ENCODE measurements at regions not wholly inside any gene's neighbourhood (a gene's known extent, or its start where the extent isn't known, plus 50 kb on each side); places are given as distances from the start of the nearest gene placed in this dataset.

DNA sequence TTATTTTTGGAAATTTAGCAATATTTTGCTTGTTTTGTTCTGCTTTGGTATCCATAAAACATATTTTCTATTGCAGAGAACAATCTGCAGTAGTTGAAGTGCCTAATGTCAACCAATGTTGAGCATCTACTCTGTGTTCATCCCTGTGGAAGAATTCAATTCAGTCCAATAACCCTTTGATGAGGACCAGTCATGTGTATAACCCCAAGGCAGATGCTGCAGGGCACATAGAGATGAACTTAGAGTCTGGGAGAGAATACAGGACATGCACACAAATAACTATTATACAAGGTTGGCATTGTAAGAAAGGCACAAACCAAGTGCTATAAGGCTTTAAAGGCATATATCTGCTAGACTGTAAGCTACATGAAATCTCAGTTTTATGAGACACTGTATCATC is 304.7 kb downstream of the LRIG3 start:
- Histone ChIP-seq H3K4me3 (ENCODE audit: low read depth, low read length) (no peak overlapping the region), H3K27ac (ENCODE audit: low read depth) (no peak overlapping the region), H3K36me3 (ENCODE audit: insufficient read depth) (no peaks in the 10 kb centered on the region), H3K4me1 (ENCODE audit: insufficient read depth) (no peaks in the 10 kb centered on the region)
- DNase-seq (ENCODE audit: extremely low spot score): no peak

DNA sequence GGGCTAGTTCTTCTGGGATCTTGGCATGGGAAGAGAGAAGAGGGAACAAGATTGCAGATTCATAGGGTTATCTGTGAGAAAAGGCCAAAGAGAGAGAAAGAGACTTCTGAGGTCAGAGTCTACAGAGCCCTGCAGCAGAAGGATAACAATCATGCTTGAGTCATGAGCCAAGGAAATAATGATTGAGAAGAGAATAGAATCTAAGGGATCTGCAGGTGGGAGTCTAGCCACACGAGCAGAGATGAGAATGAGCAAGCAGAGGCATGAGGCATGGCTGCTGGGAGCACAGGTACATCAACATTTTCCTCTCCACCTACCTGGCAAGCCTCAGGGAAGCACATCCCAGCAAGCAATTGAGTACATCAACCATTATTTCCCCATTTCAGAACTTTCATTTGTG is 303.7 kb downstream of the LRIG3 start:
- WGBS: 75% methylated on average over 1 of the region's 1 CpG
- DNase-seq (ENCODE audit: extremely low spot score): no peak
- H3K36me3 ChIP-seq (ENCODE audit: insufficient read depth): no peaks in the 10 kb centered on the region
- no peak overlapping the region for H3K4me3 ChIP-seq (ENCODE audit: low read depth, low read length)
- no peaks in the 10 kb centered on the region for H3K4me1 ChIP-seq (ENCODE audit: insufficient read depth)
- H3K27ac ChIP-seq (ENCODE audit: low read depth): no peak overlapping the region

DNA sequence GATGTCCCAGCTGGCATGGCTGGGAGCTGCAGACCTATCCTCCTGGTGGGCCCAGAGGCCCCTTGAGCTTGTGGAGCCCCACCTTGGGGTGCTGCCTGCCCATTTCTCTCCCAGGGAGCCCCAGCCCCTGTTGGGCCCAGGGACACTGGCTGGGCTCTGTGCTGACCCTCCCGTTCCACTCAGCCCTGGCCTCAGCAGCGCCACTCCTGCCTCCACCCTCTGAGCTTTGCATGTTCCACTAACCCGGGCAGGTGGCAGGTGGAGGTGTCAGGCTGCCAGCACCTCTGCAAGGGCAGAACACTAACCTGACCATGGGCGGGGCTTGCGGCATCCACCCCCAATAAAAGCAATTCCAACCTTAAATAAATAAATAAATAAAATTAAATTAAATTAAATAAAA is 299.2 kb downstream of the LRIG3 start:
- Histone ChIP-seq H3K36me3 (ENCODE audit: insufficient read depth) (no peaks in the 10 kb centered on the region), H3K27ac (ENCODE audit: low read depth) (no peak overlapping the region), H3K4me3 (ENCODE audit: low read depth, low read length) (no peak overlapping the region), H3K4me1 (ENCODE audit: insufficient read depth) (no peaks in the 10 kb centered on the region)
- 88% methylated on average over 5 of the region's 5 CpGs for WGBS
- DNase-seq (ENCODE audit: extremely low spot score): no peak

DNA sequence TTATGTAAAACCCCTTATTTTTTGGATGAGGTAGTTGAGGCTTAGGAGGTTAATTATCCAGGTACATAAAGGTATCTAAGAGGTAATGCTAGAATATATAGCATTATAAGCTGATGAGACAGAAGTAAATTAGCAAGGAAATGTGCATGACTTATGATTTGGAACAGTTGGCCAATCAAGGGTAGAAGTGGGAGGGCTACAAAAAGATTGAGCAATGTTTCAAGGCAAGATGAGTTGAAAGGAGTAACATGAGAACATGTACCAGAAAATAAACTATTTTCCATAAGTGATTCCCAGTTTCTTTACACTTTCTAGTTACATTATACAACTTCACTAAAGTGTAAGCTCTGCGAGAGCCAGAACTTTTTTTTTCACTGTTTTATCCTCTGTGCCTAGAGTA is 290.9 kb downstream of the LRIG3 start:
- H3K4me1 ChIP-seq (ENCODE audit: insufficient read depth): no peaks in the 10 kb centered on the region
- no peaks in the 10 kb centered on the region for H3K36me3 ChIP-seq (ENCODE audit: insufficient read depth)
- no peak overlapping the region for H3K4me3 ChIP-seq (ENCODE audit: low read depth, low read length)
- no peak for DNase-seq (ENCODE audit: extremely low spot score)
- WGBS: 90% methylated on average over 1 of the region's 1 CpG
- no peak overlapping the region for H3K27ac ChIP-seq (ENCODE audit: low read depth)

DNA sequence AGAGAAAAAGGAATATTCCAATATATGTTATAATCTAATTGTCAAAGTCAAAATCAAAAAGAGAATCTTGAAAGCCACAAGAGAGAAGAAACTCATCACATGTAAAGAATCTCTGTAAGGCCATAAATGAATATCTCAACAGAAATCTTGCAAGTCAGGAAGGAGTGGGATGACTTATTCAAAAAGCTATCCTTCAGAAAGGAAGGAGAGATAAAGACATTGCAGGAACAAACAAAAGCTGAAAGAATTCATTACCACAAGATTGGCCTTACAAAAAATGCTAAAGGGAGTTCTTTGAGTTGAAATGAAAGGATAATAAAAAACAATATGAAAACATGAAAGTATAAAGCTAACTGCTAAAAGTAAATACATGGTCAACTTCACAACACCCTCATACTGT is 286.8 kb downstream of the LRIG3 start:
- no peak for DNase-seq (ENCODE audit: extremely low spot score)
- no peak overlapping the region for H3K4me3 ChIP-seq (ENCODE audit: low read depth, low read length)

DNA sequence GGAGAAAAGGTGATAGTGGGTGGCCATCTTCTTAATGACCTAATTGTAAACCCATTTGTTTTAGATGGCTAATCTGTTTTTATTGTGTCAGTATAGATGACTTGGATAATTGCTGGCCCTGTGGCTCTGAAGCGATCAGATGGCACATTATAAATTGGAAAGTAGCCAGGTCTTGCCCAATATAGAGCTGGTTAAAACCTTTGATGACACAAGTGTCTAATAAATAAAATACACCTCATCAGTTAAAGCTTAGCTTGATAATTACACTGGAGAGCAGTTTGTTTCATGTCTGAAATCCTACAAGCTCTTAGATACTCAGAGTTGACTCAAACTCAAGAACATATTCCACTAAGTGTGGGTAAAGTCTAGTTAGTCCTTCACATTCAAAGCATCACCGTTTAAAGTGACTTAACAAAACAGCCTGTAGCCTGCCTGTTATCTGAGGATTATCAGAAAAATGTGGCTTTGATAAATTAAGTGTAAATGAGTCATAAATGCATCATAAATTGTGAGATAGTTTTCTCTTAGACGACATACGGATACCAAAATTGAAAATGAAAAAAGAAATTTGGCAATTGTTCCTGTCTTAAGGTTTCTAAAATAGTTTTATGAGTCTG is 280.9 kb downstream of the LRIG3 start:
- no peak overlapping the region for H3K4me3 ChIP-seq (ENCODE audit: low read depth, low read length)
- no peak for DNase-seq (ENCODE audit: extremely low spot score)
- no peaks in the 10 kb centered on the region for H3K36me3 ChIP-seq (ENCODE audit: insufficient read depth)
- H3K27ac ChIP-seq (ENCODE audit: low read depth): no peak overlapping the region
- H3K4me1 ChIP-seq (ENCODE audit: insufficient read depth): no peaks in the 10 kb centered on the region
- WGBS: 21% methylated on average over 4 of the region's 4 CpGs

More for the DNA sequence above, 286.8 kb downstream of the LRIG3 start:
- Histone ChIP-seq H3K4me1 (ENCODE audit: insufficient read depth) (no peaks in the 10 kb centered on the region), H3K36me3 (ENCODE audit: insufficient read depth) (no peaks in the 10 kb centered on the region), H3K27ac (ENCODE audit: low read depth) (no peak overlapping the region)

DNA sequence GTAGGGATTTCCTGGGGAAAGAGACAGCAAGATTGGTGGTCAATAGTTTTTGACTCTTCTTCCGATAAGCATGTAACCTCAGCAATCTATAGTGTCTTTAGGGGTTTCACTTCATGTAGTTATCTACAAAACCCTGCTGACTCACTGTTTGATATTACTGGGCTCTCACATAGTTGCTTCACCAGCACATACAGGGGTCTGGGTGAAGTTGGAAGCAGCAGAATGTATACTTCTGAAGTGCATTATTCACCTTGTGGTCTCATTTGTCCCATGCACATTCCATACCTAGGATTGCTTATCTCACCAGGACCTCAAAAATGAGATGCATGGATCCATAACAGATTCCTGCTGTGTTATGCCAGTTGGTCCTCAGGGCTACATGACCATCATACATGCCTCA is 280.0 kb downstream of the LRIG3 start:
- Histone ChIP-seq H3K27ac (ENCODE audit: low read depth) (no peak overlapping the region), H3K36me3 (ENCODE audit: insufficient read depth) (no peaks in the 10 kb centered on the region), H3K4me3 (ENCODE audit: low read depth, low read length) (no peak overlapping the region), H3K4me1 (ENCODE audit: insufficient read depth) (no peaks in the 10 kb centered on the region)
- DNase-seq (ENCODE audit: extremely low spot score): no peak
- 94% methylated on average over 1 of the region's 1 CpG for WGBS

DNA sequence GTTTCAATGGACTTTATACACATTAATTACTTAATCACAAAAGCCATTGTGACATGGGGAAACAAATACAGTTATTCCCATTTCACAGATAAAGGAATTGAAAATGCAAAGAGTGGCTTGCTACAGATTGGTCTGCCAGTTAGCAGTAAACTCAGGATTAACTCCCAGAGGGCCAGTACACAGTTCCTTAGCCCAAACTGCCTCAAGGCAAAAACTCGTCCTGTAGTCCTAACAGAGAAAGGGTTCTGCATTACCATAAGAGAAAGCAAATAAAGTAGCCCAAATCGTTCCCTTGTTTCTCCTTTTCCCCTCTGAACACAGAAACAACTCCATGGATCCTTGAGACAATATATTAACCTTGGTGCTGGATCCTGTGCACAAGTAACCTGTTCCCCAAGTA is 274.4 kb downstream of the LRIG3 start:
- no peak overlapping the region for H3K4me3 ChIP-seq (ENCODE audit: low read depth, low read length)
- H3K4me1 ChIP-seq (ENCODE audit: insufficient read depth): no peaks in the 10 kb centered on the region
- no peak for DNase-seq (ENCODE audit: extremely low spot score)
- H3K36me3 ChIP-seq (ENCODE audit: insufficient read depth): no peaks in the 10 kb centered on the region
- no peak overlapping the region for H3K27ac ChIP-seq (ENCODE audit: low read depth)
- 70% methylated on average over 2 of the region's 2 CpGs for WGBS

DNA sequence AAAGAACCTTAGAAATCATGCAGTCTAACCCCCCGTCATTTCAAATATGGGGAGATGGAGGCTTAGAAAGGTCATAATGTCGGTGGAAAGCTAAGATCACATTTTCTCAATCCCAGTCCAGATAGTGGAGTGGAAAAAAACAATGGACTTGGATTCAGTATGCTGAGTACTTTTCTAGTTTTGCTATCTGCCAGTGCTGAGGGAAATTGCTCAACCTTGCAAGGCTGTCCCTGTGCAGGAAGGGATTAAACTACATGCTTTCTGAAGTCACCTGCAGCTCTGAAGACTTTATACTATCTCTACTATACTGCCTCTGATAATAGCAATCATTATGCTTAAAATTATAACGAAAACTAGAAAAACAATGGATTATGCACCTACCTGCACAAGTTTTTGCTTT is 272.8 kb downstream of the LRIG3 start:
- WGBS: 82% methylated on average over 3 of the region's 3 CpGs
- no peaks in the 10 kb centered on the region for H3K36me3 ChIP-seq (ENCODE audit: insufficient read depth)
- H3K4me1 ChIP-seq (ENCODE audit: insufficient read depth): no peaks in the 10 kb centered on the region
- no peak overlapping the region for H3K4me3 ChIP-seq (ENCODE audit: low read depth, low read length)
- H3K27ac ChIP-seq (ENCODE audit: low read depth): no peak overlapping the region
- DNase-seq (ENCODE audit: extremely low spot score): no peak

DNA sequence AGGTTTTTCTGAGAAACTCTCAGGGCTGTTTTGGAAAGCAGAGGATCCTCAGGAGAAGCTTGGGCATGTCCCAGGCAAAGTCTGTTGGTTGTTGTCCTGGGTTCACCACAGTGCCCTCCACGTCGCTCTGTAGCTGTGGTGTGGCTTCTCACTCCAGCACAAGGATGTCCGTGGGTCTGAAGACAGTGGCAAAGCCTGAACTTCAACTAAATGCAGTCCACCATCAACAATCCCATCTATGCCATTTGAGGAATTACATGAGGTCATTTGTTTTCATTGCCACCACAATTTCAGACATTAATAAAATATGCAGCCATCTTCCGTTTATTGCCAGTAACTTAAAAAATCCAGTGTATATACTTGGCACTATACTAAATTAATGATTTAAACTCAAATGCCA is 272.1 kb downstream of the LRIG3 start:
- Histone ChIP-seq H3K27ac (ENCODE audit: low read depth) (no peak overlapping the region), H3K4me1 (ENCODE audit: insufficient read depth) (no peaks in the 10 kb centered on the region), H3K4me3 (ENCODE audit: low read depth, low read length) (no peak overlapping the region), H3K36me3 (ENCODE audit: insufficient read depth) (no peaks in the 10 kb centered on the region)
- DNase-seq (ENCODE audit: extremely low spot score): no peak
- 75% methylated on average over 4 of the region's 4 CpGs for WGBS

DNA sequence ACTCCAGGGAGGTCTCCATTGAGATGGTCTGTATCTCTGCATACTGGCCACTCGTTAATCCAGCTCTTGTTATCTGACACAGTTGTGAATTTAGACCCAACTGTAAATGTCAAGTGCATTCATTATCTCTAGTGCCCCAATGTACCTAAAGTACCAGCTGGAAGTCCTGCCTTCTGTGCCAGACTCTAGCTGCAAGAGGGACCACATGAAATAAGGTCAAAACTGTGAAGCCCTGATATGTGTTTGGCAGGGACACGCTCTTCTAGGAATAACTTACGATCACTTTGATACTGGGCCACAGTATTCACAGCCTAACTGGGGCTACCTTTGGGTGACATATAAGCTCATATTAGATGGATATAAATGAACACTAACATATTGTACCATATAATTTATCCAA is 268.5 kb downstream of the LRIG3 start:
- Histone ChIP-seq H3K36me3 (ENCODE audit: insufficient read depth) (no peaks in the 10 kb centered on the region), H3K4me1 (ENCODE audit: insufficient read depth) (no peaks in the 10 kb centered on the region), H3K4me3 (ENCODE audit: low read depth, low read length) (no peak overlapping the region), H3K27ac (ENCODE audit: low read depth) (no peak overlapping the region)
- 92% methylated on average over 3 of the region's 3 CpGs for WGBS
- DNase-seq (ENCODE audit: extremely low spot score): no peak

DNA sequence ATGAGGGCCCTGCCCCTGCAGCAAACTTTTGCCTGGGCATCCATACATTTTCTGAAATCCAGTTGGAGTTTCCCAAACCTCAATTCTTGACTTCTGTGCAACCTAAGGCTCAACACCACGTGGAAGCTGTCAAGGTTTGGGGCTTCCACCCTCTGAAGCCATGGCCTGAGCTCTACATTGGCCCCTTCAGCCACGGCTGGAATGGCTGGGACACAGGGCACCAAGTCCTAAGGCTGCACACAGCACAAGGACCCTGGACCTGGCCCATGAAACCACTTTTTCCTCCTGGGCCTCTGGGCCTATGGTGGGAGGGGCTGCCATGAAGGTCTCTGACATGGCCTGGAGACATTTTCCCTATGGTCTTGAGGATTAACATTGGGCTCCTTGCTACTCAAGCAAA is 266.3 kb downstream of the LRIG3 start:
- no peaks in the 10 kb centered on the region for H3K36me3 ChIP-seq (ENCODE audit: insufficient read depth)
- DNase-seq (ENCODE audit: extremely low spot score): no peak
- no peak overlapping the region for H3K27ac ChIP-seq (ENCODE audit: low read depth)
- no peaks in the 10 kb centered on the region for H3K4me1 ChIP-seq (ENCODE audit: insufficient read depth)
- no peak overlapping the region for H3K4me3 ChIP-seq (ENCODE audit: low read depth, low read length)
- WGBS: 64% methylated on average over 2 of the region's 2 CpGs

DNA sequence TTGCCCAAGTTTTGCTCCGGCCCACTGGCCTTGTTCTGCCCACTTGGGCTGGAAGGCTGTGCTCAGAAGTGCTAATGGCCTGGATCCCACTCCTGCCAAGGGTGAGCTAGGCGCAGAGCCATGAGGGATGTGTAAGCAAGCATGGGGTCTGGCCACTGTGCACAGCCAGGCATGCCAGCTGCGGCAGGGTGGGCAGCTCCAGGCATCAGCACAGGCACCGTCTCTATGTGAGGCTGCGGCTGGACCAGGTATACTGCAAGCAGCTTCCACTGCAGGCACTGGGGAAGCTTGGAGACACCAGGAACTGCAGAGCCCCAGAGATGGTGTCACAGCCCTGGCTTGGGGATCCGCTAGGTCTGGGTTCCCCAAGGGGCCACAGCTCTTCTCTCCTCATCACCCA is 264.9 kb downstream of the LRIG3 start:
- WGBS: 89% methylated on average over 6 of the region's 6 CpGs
- Histone ChIP-seq H3K4me1 (ENCODE audit: insufficient read depth) (no peaks in the 10 kb centered on the region), H3K36me3 (ENCODE audit: insufficient read depth) (no peaks in the 10 kb centered on the region), H3K27ac (ENCODE audit: low read depth) (no peak overlapping the region), H3K4me3 (ENCODE audit: low read depth, low read length) (no peak overlapping the region)
- DNase-seq (ENCODE audit: extremely low spot score): no peak

DNA sequence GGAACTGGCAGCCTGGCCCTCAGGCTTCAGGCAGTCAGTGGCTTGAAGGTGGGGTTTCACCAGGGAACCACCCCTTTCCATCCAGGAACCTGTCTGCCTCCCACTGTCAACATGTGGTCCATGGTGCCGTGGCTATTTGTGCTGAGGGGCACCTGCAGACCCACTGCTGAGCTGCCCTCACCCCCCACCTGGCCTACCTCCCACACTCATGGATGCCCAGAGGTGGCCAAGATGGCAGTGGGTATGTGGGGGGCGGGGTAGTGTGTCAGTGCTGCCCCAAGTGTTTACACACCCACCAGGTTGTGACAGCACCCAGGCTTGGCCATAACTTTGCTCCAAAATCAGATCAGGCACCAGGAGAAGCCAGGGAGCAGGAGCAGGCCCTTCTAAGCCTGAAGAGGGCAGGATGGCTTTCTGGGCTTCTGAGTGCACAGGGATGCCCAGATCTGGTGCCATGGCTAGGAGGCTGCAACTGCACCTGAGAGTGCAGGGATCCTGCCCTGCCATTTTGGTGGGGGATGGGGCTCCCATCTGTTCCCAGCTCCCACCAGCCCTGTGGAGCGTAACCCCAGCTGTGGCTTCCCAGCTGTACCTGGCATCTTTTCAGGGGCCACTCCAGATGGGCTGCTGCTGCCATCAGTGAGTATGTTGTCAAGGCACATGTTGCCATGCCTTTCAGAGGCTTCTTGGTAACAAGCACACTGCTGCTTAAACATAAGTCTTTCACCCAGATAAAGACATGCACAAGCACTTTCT is 263.9 kb downstream of the LRIG3 start:
- WGBS: 83% methylated on average over 3 of the region's 3 CpGs
- no peak overlapping the region for H3K27ac ChIP-seq (ENCODE audit: low read depth)
- no peaks in the 10 kb centered on the region for H3K4me1 ChIP-seq (ENCODE audit: insufficient read depth)
- no peaks in the 10 kb centered on the region for H3K36me3 ChIP-seq (ENCODE audit: insufficient read depth)
- DNase-seq (ENCODE audit: extremely low spot score): no peak
- H3K4me3 ChIP-seq (ENCODE audit: low read depth, low read length): no peak overlapping the region

DNA sequence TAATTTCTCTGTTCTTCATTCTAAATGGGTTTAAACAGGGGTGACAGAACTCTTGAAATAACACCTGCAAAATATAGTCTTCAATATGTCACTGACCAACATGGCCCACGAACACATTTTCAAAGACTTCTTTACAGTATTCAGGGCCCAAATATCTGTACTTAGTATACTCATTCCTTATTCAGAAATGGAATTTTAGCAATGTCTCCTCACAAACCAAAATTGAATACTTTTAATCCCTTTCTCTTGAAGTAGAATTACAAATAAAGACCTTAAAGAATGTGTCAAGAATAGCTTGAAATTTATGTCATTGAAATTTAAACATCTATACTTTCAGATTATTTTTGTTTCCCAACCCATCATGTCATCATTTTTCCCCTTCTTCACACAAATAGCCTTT is 263.1 kb downstream of the LRIG3 start:
- H3K4me3 ChIP-seq (ENCODE audit: low read depth, low read length): no peak overlapping the region
- WGBS: 54% methylated on average over 1 of the region's 1 CpG

More for the DNA sequence above, 263.1 kb downstream of the LRIG3 start:
- H3K36me3 ChIP-seq (ENCODE audit: insufficient read depth): no peaks in the 10 kb centered on the region
- no peak for DNase-seq (ENCODE audit: extremely low spot score)
- no peaks in the 10 kb centered on the region for H3K4me1 ChIP-seq (ENCODE audit: insufficient read depth)
- H3K27ac ChIP-seq (ENCODE audit: low read depth): no peak overlapping the region

All from urinary bladder (tissue), 3 donors.